ENCODE measurements at regions not wholly inside any gene's neighbourhood (a gene's known extent, or its start where the extent isn't known, plus 50 kb on each side); places are given as distances from the start of the nearest gene placed in this dataset.

DNA sequence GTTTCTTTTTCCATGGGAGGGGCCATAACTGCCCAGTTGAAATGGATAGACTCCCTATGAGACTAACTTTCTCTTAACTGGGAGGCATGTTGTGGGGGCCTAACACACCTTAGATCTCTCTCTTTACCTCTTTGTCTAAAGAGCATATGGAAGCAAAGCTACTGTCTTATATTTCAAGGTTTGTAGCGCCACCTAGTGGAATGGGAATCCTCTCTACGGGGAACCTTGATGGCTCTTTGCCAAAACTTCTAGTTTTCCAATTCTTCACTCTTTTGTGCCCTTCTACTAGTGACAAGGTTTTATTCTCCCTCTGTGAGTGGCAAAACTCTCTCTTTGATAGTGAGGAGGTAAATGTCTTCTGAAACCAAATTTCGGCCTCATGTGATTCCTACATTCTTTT, 1030.4 kb upstream of the CADM2 start:
- TF ChIP-seq POLR2AphosphoS5 (IDR thresholded peaks at IDR 0.05; ENCODE audit: low read depth, low read length) (no peak), POLR2A (IDR thresholded peaks at IDR 0.05; ENCODE audit: low read depth, low read length) (no peak)

All from GM12891 (cell line).